Smooth muscle cell (in vitro differentiated cells): ENCODE measurements at regions not wholly inside any gene's neighbourhood (a gene's known extent, or its start where the extent isn't known, plus 50 kb on each side); places are given as distances from the start of the nearest gene placed in this dataset.

ENCODE experiments used
- DNase-seq: peaks from one replicate; lab custom pipeline; 2025; ENCODE audit not compliant: unreplicated experiment; lab: John Stamatoyannopoulos, UW
- H2AFZ ChIP-seq: fragments of 200-600 bp; sonication (generic); 2 replicates; pipeline ENCODE4 v1.6.0; 2016; ENCODE audit warnings: antibody characterized with exemption, low read depth, mild to moderate bottlenecking
- H3F3A ChIP-seq: fragments of 200-600 bp; sonication (generic); 2 replicates; pipeline ENCODE4 v1.6.0; 2017; ENCODE audit warnings: antibody characterized with exemption, low read depth
- H3K27ac ChIP-seq: fragments of 200-600 bp; sonication (generic); 2 replicates; pipeline ENCODE4 v1.5.1; 2016; ENCODE audit warnings: low read depth, mild to moderate bottlenecking
- H3K27me3 ChIP-seq: fragments of 200-600 bp; sonication (generic); 2 replicates; pipeline ENCODE4 v1.6.1; 2016; ENCODE audit warnings: low read depth, mild to moderate bottlenecking
- H3K36me3 ChIP-seq: fragments of 200-600 bp; sonication (generic); 2 replicates; pipeline ENCODE4 v1.5.1; 2016; ENCODE audit warnings: low read depth
- H3K4me1 ChIP-seq: fragments of 200-600 bp; sonication (generic); 2 replicates; pipeline ENCODE4 v1.5.1; 2016; ENCODE audit warnings: low read depth
- H3K4me2 ChIP-seq: fragments of 200-600 bp; sonication (generic); 2 replicates; pipeline ENCODE4 v1.6.0; 2016; ENCODE audit warnings: mild to moderate bottlenecking
- H3K4me3 ChIP-seq: fragments of 200-600 bp; sonication (generic); 2 replicates; pipeline ENCODE4 v1.5.1; 2016; ENCODE audit warnings: mild to moderate bottlenecking
- H3K79me2 ChIP-seq: fragments of 200-600 bp; sonication (generic); 2 replicates; pipeline ENCODE4 v1.6.0; 2016; ENCODE audit warnings: low read depth, mild to moderate bottlenecking
- H3K9ac ChIP-seq: fragments of 200-600 bp; sonication (generic); 2 replicates; pipeline ENCODE4 v1.6.0; 2016; ENCODE audit warnings: low read depth
- H3K9me3 ChIP-seq: fragments of 200-600 bp; sonication (generic); replicated peaks from 2 replicates; pipeline ENCODE4 v1.5.1; 2016; ENCODE audit warnings: low read depth
- H4K20me1 ChIP-seq: fragments of 200-600 bp; sonication (generic); 2 replicates; pipeline ENCODE4 v1.6.0; 2016; ENCODE audit warnings: low read depth
- CTCF ChIP-seq: fragments of 200-600 bp; sonication (generic); IDR thresholded peaks from 2 replicates; pipeline ENCODE4 v1.5.1; 2017; ENCODE audit warnings: borderline replicate concordance, mild to moderate bottlenecking, antibody characterized with exemption; ENCODE audit not compliant: insufficient read depth, poor library complexity, severe bottlenecking
- WGBS: methylation state at CpG from one replicate; pipeline ENCODE4 v1.1.7; 2016; ENCODE audit warnings: low lambda C conversion rate; 5-methylcytosine and 5-hydroxymethylcytosine counted together

GRCh38 chr4:155599596-155599995, 67.1 kb upstream of the GUCY1A1 start:
- Histone ChIP-seq H3K79me2 (no peaks in the 10 kb centered on the region), H3K9me3 (no peaks in the 10 kb centered on the region), H3K4me3 (no peak overlapping the region), H3K36me3 (no peaks in the 10 kb centered on the region), H3K4me1 (peaks cover 18% of the 10 kb centered on the region), H2AFZ (peak overlapping the region; percentile 16), H3K9ac (peak overlapping the region; percentile 56), H3K4me2 (peak overlapping the region; percentile 17), H3F3A (peaks cover 18% of the 10 kb centered on the region), H3K27me3 (no peaks in the 10 kb centered on the region), H4K20me1 (no peaks in the 10 kb centered on the region), H3K27ac (peak overlapping the region; percentile 85)
- no peak for TF ChIP-seq CTCF
- no peak for DNase-seq

GRCh38 chr4:155599085-155599484, 67.6 kb upstream of the GUCY1A1 start:
- no peak overlapping the region for H3K4me3 ChIP-seq
- 48% methylated on average over 6 of the region's 6 CpGs for WGBS

GRCh38 chr4:155597933-155598451, 68.7 kb upstream of the GUCY1A1 start:
- DNase-seq = no peak
- peak overlapping the region; percentile 52 for H3K4me2 ChIP-seq
- WGBS = 47% methylated on average over 3 of the region's 3 CpGs
- no peaks in the 10 kb centered on the region for H3K79me2 ChIP-seq
- peaks cover 19% of the 10 kb centered on the region for H3K4me1 ChIP-seq
- no peak overlapping the region for H3K9ac ChIP-seq
- H3F3A ChIP-seq = peaks cover 12% of the 10 kb centered on the region
- no peak overlapping the region for H3K4me3 ChIP-seq
- no peaks in the 10 kb centered on the region for H3K9me3 ChIP-seq
- H3K36me3 ChIP-seq = no peaks in the 10 kb centered on the region
- no peaks in the 10 kb centered on the region for H4K20me1 ChIP-seq
- TF ChIP-seq CTCF = no peak
- H2AFZ ChIP-seq = no peak overlapping the region
- peak overlapping the region; percentile 85 for H3K27ac ChIP-seq
- no peaks in the 10 kb centered on the region for H3K27me3 ChIP-seq

More at GRCh38 chr4:155599085-155599484, 67.6 kb upstream of the GUCY1A1 start:
- no peak for DNase-seq
- H3K79me2 ChIP-seq = no peaks in the 10 kb centered on the region
- no peaks in the 10 kb centered on the region for H3K36me3 ChIP-seq
- H3K27ac ChIP-seq = peak overlapping the region; percentile 85
- peaks cover 18% of the 10 kb centered on the region for H3K4me1 ChIP-seq
- no peaks in the 10 kb centered on the region for H4K20me1 ChIP-seq
- H2AFZ ChIP-seq = no peak overlapping the region
- H3K4me2 ChIP-seq = no peak overlapping the region
- no peaks in the 10 kb centered on the region for H3K27me3 ChIP-seq
- H3K9me3 ChIP-seq = no peaks in the 10 kb centered on the region
- peak overlapping the region; percentile 23 for H3K9ac ChIP-seq
- TF ChIP-seq CTCF = no peak
- H3F3A ChIP-seq = peaks cover 18% of the 10 kb centered on the region

- H3K27ac ChIP-seq = peak overlapping the region; percentile 85
Observed at GRCh38 chr4:155597281-155597680, 69.4 kb upstream of the GUCY1A1 start.

More at GRCh38 chr4:155597281-155597680, 69.4 kb upstream of the GUCY1A1 start:
- Histone ChIP-seq H4K20me1 (no peaks in the 10 kb centered on the region), H3K9me3 (no peaks in the 10 kb centered on the region), H3K4me3 (no peak overlapping the region), H3K9ac (no peak overlapping the region), H3K4me2 (peak overlapping the region; percentile 52), H3K4me1 (peaks cover 17% of the 10 kb centered on the region), H3F3A (peaks cover 9% of the 10 kb centered on the region), H3K79me2 (no peaks in the 10 kb centered on the region), H3K36me3 (no peaks in the 10 kb centered on the region), H3K27me3 (no peaks in the 10 kb centered on the region), H2AFZ (no peak overlapping the region)
- no peak for DNase-seq
- no peak for TF ChIP-seq CTCF
- 65% methylated on average over 1 of the region's 1 CpG for WGBS
